Ishikawa (cell line): ENCODE measurements at regions not wholly inside any gene's neighbourhood (a gene's known extent, or its start where the extent isn't known, plus 50 kb on each side); places are given as distances from the start of the nearest gene placed in this dataset.

ENCODE experiments used
- CEBPB ChIP-seq: IDR thresholded peaks from 2 replicates; pipeline ENCODE4 v1.6.1; 2012
- CREB1 ChIP-seq: IDR thresholded peaks from 2 replicates; pipeline ENCODE4 v1.6.1; 2012; ENCODE audit warnings: low read depth
- EGR1 ChIP-seq: IDR thresholded peaks from 2 replicates; pipeline ENCODE4 v1.6.1; 2012
- EP300 ChIP-seq: IDR thresholded peaks from 2 replicates; pipeline ENCODE4 v1.6.1; 2012; ENCODE audit warnings: borderline replicate concordance
- FOXM1 ChIP-seq: IDR thresholded peaks from 2 replicates; pipeline ENCODE4 v1.6.1; 2012; ENCODE audit warnings: low read depth, borderline replicate concordance
- NFIC ChIP-seq: IDR thresholded peaks from 2 replicates; pipeline ENCODE4 v1.6.1; 2012
- RAD21 ChIP-seq: IDR thresholded peaks from 2 replicates; pipeline ENCODE4 v1.6.1; 2012; ENCODE audit warnings: low read depth
- TAF1 ChIP-seq: IDR thresholded peaks from 2 replicates; pipeline ENCODE4 v1.6.1; 2012; ENCODE audit warnings: low read depth, mild to moderate bottlenecking
- TCF12 ChIP-seq: IDR thresholded peaks from 2 replicates; pipeline ENCODE4 v1.6.1; 2012; ENCODE audit warnings: low read depth
- TEAD4 ChIP-seq: IDR thresholded peaks from 2 replicates; pipeline ENCODE4 v1.6.1; 2012
- YY1 ChIP-seq: IDR thresholded peaks from 2 replicates; pipeline ENCODE4 v1.6.1; 2012; ENCODE audit warnings: low read depth
- ZBTB7A ChIP-seq: IDR thresholded peaks from 2 replicates; pipeline ENCODE4 v1.6.1; 2012; ENCODE audit warnings: low read depth
- TF ChIP-seq, protein P1 (sequence below): IDR thresholded peaks from 2 replicates; pipeline ENCODE4 v1.6.1; 2012
- TF ChIP-seq, protein P2 (sequence below): IDR thresholded peaks from 2 replicates; pipeline ENCODE4 v1.6.1; 2012
- TF ChIP-seq, protein P3 (sequence below): IDR thresholded peaks from 2 replicates; pipeline ENCODE4 v1.6.1; 2012; ENCODE audit warnings: low read depth, mild to moderate bottlenecking

DNA sequence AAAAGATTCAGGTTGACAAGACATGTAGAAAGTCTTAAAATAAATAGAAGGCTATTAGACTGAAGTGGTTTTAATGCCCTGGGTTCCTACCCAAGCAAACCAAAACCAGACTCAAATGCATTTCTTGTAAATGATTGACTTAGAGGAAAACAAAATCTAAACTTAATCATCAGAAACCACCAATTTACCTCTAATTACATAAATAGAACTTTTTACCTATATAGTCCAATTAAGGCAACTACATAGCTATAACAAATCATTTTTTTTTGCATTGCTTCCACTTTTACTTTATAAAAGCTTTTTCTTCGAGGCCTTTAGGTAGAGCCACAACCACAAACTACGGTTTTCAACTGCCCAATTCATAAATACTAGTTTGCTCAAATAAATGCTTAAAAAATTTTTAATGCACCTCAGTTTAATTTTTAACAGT lies 231.3 kb upstream of the ARHGEF26 start:
- TF ChIP-seq RAD21: no peak
- no peak for TF ChIP-seq EP300
- TF ChIP-seq TAF1: no peak
- TF ChIP-seq TCF12: no peak
- no peak for TF ChIP-seq FOXM1

DNA sequence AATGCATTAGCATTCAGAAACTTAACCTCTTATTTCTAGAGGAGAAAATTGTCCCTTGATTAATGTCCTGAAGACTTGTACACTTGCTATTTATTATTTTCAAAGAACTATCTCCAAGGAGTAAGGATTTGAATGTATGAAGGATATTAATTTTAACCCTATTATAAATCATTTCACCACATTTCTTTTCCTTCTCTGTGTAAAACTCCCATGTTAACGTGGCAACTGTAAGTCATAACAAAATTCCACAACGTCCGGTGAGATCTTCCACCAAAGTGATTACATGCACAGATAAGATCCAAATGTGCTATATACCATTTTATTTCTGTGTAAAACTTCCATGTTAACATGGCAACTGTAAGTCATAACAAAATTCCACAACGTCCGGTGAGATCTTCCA lies 229.1 kb upstream of the ARHGEF26 start:
- TF ChIP-seq ZBTB7A (no peak), EP300 (no peak), RAD21 (no peak), TEAD4 (no peak), CEBPB (no peak), FOXM1 (no peak), CREB1 (no peak), EGR1 (no peak), YY1 (no peak), TAF1 (no peak)
- TF ChIP-seq, protein P1, sequence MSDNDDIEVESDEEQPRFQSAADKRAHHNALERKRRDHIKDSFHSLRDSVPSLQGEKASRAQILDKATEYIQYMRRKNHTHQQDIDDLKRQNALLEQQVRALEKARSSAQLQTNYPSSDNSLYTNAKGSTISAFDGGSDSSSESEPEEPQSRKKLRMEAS: no peak

DNA sequence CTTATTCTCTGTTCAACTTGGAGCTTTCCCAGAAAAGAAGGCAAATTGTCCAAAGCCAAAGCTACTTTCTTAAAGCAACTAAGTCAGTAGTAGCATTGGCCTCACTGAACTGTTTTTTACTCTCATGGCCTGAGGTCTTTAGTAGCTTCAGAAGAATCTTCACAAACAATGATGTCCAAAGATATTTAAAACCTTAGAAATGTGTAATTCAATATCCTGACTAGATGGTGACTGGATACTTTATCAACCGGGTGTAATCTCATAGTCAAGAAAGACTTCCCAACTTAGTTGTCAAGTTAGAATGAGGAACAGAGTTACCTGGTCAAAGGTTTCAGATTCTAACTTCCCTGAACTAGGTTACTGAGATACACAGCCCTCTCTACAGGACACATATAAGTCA lies 226.3 kb upstream of the ARHGEF26 start:
- TF ChIP-seq RAD21 (no peak), EGR1 (no peak), CEBPB (no peak), ZBTB7A (no peak), FOXM1 (no peak), CREB1 (no peak), NFIC (no peak), TEAD4 (no peak)
- TF ChIP-seq, protein P2, sequence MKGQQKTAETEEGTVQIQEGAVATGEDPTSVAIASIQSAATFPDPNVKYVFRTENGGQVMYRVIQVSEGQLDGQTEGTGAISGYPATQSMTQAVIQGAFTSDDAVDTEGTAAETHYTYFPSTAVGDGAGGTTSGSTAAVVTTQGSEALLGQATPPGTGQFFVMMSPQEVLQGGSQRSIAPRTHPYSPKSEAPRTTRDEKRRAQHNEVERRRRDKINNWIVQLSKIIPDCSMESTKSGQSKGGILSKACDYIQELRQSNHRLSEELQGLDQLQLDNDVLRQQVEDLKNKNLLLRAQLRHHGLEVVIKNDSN: no peak
- TF ChIP-seq, protein P1: no peak

DNA sequence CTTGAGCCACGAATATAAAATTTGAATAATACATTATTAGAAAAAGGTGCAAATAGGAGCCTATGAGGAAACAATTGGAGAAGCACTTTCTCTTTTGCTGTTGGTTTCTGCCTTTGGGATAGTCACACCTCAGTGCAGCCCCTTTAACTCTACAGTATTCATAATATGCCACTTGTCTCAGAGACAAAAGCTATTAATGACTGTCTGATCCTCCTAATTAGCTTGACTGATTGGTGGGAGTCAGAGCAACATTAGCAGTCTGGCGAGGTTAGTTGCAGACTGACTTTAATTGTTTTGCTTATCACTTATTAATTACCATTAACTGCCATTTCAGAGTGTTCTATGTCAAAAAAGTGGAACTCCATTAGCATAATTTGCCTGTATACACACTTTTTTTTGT lies 225.0 kb upstream of the ARHGEF26 start:
- no peak for TF ChIP-seq EGR1
- no peak for TF ChIP-seq ZBTB7A
- TF ChIP-seq TCF12: no peak
- no peak for TF ChIP-seq RAD21

DNA sequence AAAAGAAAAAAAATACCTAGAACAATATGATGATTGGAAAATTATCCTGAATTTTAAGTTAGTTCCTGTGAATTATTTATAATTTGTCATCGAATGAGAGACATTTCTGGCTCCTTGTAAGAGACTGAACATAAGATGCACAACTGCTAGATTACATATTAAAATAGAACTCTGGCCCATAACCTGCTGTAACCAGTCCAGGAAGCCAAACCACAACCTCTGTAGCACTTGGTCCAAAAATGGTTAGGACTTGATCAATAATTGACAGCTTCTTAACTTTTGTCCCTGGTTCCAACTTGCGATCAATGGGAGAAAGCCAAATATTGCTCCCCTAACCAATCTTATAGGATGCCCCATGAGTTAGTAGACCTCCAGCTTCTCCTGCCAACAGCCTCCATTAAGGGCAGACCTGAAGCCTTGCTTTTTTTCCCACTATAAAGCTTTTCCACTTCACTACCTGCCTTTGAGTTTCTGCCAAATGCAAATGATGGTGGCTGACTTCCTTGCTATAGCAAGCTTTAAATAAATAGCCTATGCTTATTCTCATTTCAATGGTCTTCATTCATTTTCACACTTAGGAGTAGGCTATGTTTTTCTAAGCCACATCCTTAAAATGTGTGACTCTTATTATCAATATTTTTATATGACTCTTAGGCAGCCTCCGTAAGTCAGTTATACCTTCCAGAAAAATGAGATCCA lies 224.0 kb upstream of the ARHGEF26 start:
- TF ChIP-seq CEBPB (no peak), EGR1 (no peak), TCF12 (no peak), NFIC (no peak), TEAD4 (no peak), CREB1 (no peak), ZBTB7A (no peak), FOXM1 (no peak), TAF1 (no peak), YY1 (no peak), EP300 (no peak), RAD21 (no peak)
- TF ChIP-seq, protein P3, sequence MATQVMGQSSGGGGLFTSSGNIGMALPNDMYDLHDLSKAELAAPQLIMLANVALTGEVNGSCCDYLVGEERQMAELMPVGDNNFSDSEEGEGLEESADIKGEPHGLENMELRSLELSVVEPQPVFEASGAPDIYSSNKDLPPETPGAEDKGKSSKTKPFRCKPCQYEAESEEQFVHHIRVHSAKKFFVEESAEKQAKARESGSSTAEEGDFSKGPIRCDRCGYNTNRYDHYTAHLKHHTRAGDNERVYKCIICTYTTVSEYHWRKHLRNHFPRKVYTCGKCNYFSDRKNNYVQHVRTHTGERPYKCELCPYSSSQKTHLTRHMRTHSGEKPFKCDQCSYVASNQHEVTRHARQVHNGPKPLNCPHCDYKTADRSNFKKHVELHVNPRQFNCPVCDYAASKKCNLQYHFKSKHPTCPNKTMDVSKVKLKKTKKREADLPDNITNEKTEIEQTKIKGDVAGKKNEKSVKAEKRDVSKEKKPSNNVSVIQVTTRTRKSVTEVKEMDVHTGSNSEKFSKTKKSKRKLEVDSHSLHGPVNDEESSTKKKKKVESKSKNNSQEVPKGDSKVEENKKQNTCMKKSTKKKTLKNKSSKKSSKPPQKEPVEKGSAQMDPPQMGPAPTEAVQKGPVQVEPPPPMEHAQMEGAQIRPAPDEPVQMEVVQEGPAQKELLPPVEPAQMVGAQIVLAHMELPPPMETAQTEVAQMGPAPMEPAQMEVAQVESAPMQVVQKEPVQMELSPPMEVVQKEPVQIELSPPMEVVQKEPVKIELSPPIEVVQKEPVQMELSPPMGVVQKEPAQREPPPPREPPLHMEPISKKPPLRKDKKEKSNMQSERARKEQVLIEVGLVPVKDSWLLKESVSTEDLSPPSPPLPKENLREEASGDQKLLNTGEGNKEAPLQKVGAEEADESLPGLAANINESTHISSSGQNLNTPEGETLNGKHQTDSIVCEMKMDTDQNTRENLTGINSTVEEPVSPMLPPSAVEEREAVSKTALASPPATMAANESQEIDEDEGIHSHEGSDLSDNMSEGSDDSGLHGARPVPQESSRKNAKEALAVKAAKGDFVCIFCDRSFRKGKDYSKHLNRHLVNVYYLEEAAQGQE: no peak
- TF ChIP-seq, protein P2: no peak
- TF ChIP-seq, protein P1: no peak

DNA sequence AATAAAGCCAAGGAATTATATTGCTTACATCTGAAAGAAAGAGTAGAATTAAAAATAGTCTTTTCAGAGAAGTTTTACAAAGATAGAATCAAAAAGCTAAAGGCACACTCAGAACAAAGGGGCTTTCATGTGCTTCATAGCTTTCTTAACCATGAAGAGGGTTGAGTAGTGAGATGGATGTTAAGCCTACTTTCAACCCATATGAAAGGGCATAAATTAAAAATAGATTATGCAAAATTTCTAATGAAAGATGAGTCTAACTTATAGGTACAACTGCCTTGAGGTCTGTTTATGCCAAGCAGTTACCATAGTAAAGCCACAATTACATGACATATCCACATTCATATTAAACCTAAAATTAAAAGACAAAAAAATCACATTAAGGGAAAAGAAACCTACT lies 223.3 kb upstream of the ARHGEF26 start:
- TF ChIP-seq NFIC (no peak), EGR1 (no peak), CREB1 (no peak), FOXM1 (no peak), EP300 (no peak), RAD21 (no peak)
- TF ChIP-seq, protein P1: no peak

DNA sequence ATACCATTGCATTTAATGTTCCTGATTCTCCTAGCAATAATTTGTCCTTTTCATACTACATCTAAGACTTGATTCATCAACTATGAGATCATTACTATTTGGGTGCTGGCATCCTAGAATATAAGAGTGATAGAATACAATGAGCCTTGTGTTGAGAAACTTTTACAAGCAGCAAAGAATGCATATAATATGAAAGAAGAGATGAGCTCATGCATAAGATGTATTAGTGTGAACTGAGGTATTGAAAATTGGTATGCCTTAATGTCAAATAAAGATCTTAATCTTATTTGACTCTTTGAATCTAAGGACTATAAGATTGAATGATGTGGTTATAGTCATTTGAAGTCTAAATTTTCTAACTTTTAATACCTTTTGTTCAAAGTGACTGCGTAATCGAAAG lies 220.0 kb upstream of the ARHGEF26 start:
- TF ChIP-seq RAD21: no peak
- TF ChIP-seq, protein P2: no peak
- no peak for TF ChIP-seq TAF1
- TF ChIP-seq, protein P3: no peak
- no peak for TF ChIP-seq ZBTB7A
- no peak for TF ChIP-seq YY1
- TF ChIP-seq NFIC: no peak
- TF ChIP-seq, protein P1: no peak
- TF ChIP-seq CREB1: no peak
- TF ChIP-seq EGR1: no peak
- TF ChIP-seq CEBPB: no peak
- TF ChIP-seq TCF12: no peak
